KMS-11 (cell line): ENCODE measurements at regions not wholly inside any gene's neighbourhood (a gene's known extent, or its start where the extent isn't known, plus 50 kb on each side); places are given as distances from the start of the nearest gene placed in this dataset.

Experiments used
- H2AFZ ChIP-seq: fragments of 200-600 bp; sonication (generic); 2 replicates; pipeline ENCODE4 v1.6.1; 2016; ENCODE audit warnings: antibody characterized with exemption, mixed run types, low read depth
- H3K27ac ChIP-seq: fragments of 200-600 bp; sonication (generic); 2 replicates; pipeline ENCODE4 v1.6.1; 2016; ENCODE audit warnings: mild to moderate bottlenecking, mixed run types
- H3K27me3 ChIP-seq: fragments of 200-600 bp; sonication (generic); 2 replicates; pipeline ENCODE4 v1.6.1; 2017; ENCODE audit warnings: mild to moderate bottlenecking, low read depth, mixed run types, moderate library complexity; ENCODE audit not compliant: insufficient read depth
- H3K36me3 ChIP-seq: fragments of 200-600 bp; sonication (generic); 2 replicates; pipeline ENCODE4 v1.6.1; 2017; ENCODE audit warnings: mild to moderate bottlenecking, mixed run types; ENCODE audit not compliant: insufficient read depth
- H3K4me1 ChIP-seq: fragments of 200-600 bp; sonication (generic); 2 replicates; pipeline ENCODE4 v1.6.1; 2016; ENCODE audit warnings: mild to moderate bottlenecking, low read depth, mixed run types; ENCODE audit not compliant: poor library complexity, severe bottlenecking
- H3K4me2 ChIP-seq: fragments of 200-600 bp; sonication (generic); 2 replicates; pipeline ENCODE4 v1.7.0; 2016; ENCODE audit warnings: mild to moderate bottlenecking, mixed run types
- H3K4me3 ChIP-seq: fragments of 200-600 bp; sonication (generic); IDR thresholded peaks from 2 replicates; pipeline ENCODE4 v1.6.1; 2017; ENCODE audit warnings: low read depth, low read length, mixed read lengths; ENCODE audit not compliant: insufficient read depth
- H3K79me2 ChIP-seq: fragments of 200-600 bp; sonication (generic); 2 replicates; pipeline ENCODE4 v1.6.1; 2016; ENCODE audit warnings: low read depth, mixed run types; ENCODE audit not compliant: insufficient read depth
- H3K9ac ChIP-seq: fragments of 200-600 bp; sonication (generic); 2 replicates; pipeline ENCODE4 v1.6.1; 2016; ENCODE audit warnings: mild to moderate bottlenecking, mixed run types
- H4K20me1 ChIP-seq: fragments of 200-600 bp; sonication (generic); 2 replicates; pipeline ENCODE4 v1.6.1; 2016; ENCODE audit warnings: mild to moderate bottlenecking, mixed run types; ENCODE audit not compliant: insufficient read depth
- CTCF ChIP-seq: fragments of 200-600 bp; sonication (generic); conservative IDR thresholded peaks from 2 replicates; pipeline ENCODE4 v1.6.1; 2017; ENCODE audit warnings: low read depth, mild to moderate bottlenecking, antibody characterized with exemption, low read length, moderate library complexity, mixed read lengths

DNA sequence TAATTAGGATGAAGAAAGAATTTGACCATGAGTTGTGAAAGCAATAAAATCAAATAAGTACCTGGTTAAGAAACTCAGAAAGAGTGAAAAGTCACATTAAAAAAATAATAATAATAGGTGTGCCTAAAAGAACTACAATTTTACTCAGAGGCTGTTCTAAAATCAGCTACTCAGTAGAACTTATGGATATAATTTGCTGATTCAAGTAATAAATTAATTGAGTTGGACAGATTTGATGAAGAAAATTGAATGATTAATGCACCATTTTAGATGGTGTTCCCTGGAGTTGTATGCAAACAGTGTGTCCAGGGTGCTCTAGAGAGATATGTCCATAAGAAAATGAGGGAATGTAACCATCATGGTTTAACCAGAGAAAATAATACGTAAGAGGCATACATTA lies 2852.5 kb downstream of the PCDH9 start:
- no peak overlapping the region for H3K4me2 ChIP-seq

GRCh38 chr13:64371461-64371860 lies 2858.7 kb downstream of the PCDH9 start:
- no peaks in the 10 kb centered on the region for H3K4me1 ChIP-seq
- no peaks in the 10 kb centered on the region for H3K79me2 ChIP-seq
- H3K27me3 ChIP-seq: no peaks in the 10 kb centered on the region
- TF ChIP-seq CTCF: no peak
- no peaks in the 10 kb centered on the region for H4K20me1 ChIP-seq
- no peak overlapping the region for H3K4me3 ChIP-seq
- no peak overlapping the region for H3K4me2 ChIP-seq
- H3K27ac ChIP-seq: no peak overlapping the region
- H3K9ac ChIP-seq: no peak overlapping the region
- no peak overlapping the region for H2AFZ ChIP-seq
- no peaks in the 10 kb centered on the region for H3K36me3 ChIP-seq

More for the DNA sequence above, 2852.5 kb downstream of the PCDH9 start:
- H3K27me3 ChIP-seq: no peaks in the 10 kb centered on the region
- no peak overlapping the region for H3K27ac ChIP-seq
- no peak overlapping the region for H3K9ac ChIP-seq
- no peaks in the 10 kb centered on the region for H3K4me1 ChIP-seq
- H3K36me3 ChIP-seq: no peaks in the 10 kb centered on the region
- H4K20me1 ChIP-seq: no peaks in the 10 kb centered on the region
- no peak for TF ChIP-seq CTCF
- H3K4me3 ChIP-seq: no peak overlapping the region
- no peaks in the 10 kb centered on the region for H3K79me2 ChIP-seq
- no peak overlapping the region for H2AFZ ChIP-seq

DNA sequence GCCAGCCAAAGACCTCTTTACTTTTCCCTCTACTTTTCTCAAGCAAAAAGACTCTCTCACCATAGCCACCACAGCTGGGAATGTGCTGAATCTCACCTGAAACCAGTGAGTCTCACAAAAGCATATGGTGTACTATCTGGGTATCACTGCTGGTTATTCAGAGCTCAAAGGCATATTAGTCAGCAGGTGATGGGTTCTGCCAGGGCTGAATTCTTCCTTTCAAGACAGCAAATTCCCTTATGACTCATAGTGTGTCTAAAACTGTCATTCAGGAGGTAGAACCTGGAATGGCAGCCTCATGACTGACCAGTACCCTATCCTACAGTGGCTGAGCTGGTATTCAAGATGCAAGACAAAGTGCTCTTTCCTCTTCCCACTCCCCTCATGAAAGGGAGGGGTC lies 2859.1 kb downstream of the PCDH9 start:
- Histone ChIP-seq H3K36me3 (no peaks in the 10 kb centered on the region), H2AFZ (no peak overlapping the region)
- no peak for TF ChIP-seq CTCF

DNA sequence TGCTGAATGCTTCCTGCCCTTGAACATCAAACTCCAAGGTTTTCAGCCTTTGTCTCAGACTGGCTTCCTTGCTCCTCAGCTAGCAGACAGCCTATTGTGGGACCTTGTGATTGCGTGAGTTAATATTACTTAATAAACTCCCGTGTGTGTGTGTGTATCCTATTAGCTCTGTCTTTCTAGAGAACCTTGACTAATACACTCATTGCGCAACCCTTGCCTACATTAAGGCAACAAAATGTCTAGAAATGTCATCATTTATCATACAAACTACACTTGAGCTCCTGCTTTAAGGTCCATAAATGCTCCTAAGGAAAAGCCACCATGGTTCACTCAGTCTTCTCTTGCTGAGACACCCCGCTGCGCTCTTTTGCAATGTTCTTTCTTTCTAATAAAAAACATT lies 2861.0 kb downstream of the PCDH9 start:
- Histone ChIP-seq H3K4me2 (no peak overlapping the region), H4K20me1 (no peaks in the 10 kb centered on the region), H3K27me3 (no peaks in the 10 kb centered on the region), H3K4me1 (no peaks in the 10 kb centered on the region), H3K4me3 (no peak overlapping the region), H3K9ac (no peak overlapping the region), H2AFZ (no peak overlapping the region), H3K27ac (no peak overlapping the region), H3K79me2 (no peaks in the 10 kb centered on the region), H3K36me3 (no peaks in the 10 kb centered on the region)
- no peak for TF ChIP-seq CTCF

More for the DNA sequence above, 2859.1 kb downstream of the PCDH9 start:
- H3K9ac ChIP-seq: no peak overlapping the region
- H3K4me2 ChIP-seq: no peak overlapping the region
- H3K4me1 ChIP-seq: no peaks in the 10 kb centered on the region
- no peaks in the 10 kb centered on the region for H4K20me1 ChIP-seq
- H3K27ac ChIP-seq: no peak overlapping the region
- no peaks in the 10 kb centered on the region for H3K79me2 ChIP-seq
- H3K4me3 ChIP-seq: no peak overlapping the region
- no peaks in the 10 kb centered on the region for H3K27me3 ChIP-seq
